ENCODE measurements at regions not wholly inside any gene's neighbourhood (a gene's known extent, or its start where the extent isn't known, plus 50 kb on each side); places are given as distances from the start of the nearest gene placed in this dataset.

DNA sequence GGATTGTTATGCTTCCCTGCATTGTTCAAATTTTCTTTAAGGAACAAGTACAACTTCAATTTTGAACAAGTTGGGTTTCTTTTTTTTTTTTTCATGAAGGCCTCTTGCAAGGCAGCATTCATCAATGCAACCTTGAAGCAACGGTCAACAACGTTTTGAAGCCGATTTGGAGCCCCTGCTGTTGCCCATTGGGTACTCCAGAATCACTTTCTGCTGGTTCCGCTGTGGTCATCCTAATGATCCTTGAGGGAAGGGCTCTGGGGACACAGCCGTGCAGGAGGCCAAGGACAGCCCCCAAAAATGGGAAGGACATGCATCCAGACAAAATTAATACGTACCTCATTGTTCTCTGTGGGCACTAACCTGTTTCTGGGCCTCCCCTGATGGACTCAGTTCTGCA, 84.6 kb upstream of the MGMT start:
- no TSS peak for BruUV-seq (replicated peaks)
- H3K9ac ChIP-seq (replicated peaks; ENCODE audit: extremely low read depth, insufficient read depth, low read length) = no peak overlapping the region
- H3K4me1 ChIP-seq (ENCODE audit: control insufficient read depth, extremely low read depth, insufficient read depth, low read length) = no peaks in the 10 kb centered on the region
- peaks cover 1% of the 10 kb centered on the region for H3K9me3 ChIP-seq (replicated peaks; ENCODE audit: control insufficient read depth, insufficient read depth, low read length)
- DNase-seq (ENCODE audit: low read depth, low spot score) (no peak), FAIRE-seq (no peak)
- CTCF ChIA-PET = no interaction called here
- H3K27ac ChIP-seq (ENCODE audit: insufficient read depth, low read depth, low read length) = no peak overlapping the region
- H2AFZ ChIP-seq (ENCODE audit: low read depth, low read length) = no peak overlapping the region
- POLR2A ChIA-PET = no interaction called here
- H3K9me1 ChIP-seq (replicated peaks; ENCODE audit: control insufficient read depth, extremely low read depth, insufficient read depth, low read length) = no peaks in the 10 kb centered on the region
- H4K20me1 ChIP-seq (replicated peaks; ENCODE audit: control insufficient read depth, extremely low read depth, insufficient read depth, low read length) = no peaks in the 10 kb centered on the region
- intact Hi-C loops (cut with micrococcal nuclease) = no loop called here
- no peaks in the 10 kb centered on the region for H3K36me3 ChIP-seq (ENCODE audit: control insufficient read depth in 2 of 2, extremely low read depth in 1 of 2, insufficient read depth in 2 of 2, low read length in 2 of 2)
- H3K27me3 ChIP-seq (ENCODE audit: control insufficient read depth in 2 of 2, insufficient read depth in 2 of 2, low read length in 2 of 2) = no peaks in the 10 kb centered on the region
- H3K4me3 ChIP-seq (replicated peaks in 1 of 3; ENCODE audit: insufficient read depth in 1 of 3, low read depth in 1 of 3, low read length in 3 of 3) = no peak overlapping the region
- no peaks in the 10 kb centered on the region for H3K79me2 ChIP-seq (ENCODE audit: control insufficient read depth, insufficient read depth, low read length)
- no peak for TF ChIP-seq POLR2AphosphoS5 (IDR thresholded peaks at IDR 0.05; ENCODE audit: insufficient read depth, low read depth, low read length)
- TF ChIP-seq JUN (IDR thresholded peaks at IDR 0.05; ENCODE audit: borderline replicate concordance, insufficient read depth, insufficient read length, low read depth) = no peak
- TF ChIP-seq, protein P1, sequence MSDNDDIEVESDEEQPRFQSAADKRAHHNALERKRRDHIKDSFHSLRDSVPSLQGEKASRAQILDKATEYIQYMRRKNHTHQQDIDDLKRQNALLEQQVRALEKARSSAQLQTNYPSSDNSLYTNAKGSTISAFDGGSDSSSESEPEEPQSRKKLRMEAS (IDR thresholded peaks at IDR 0.05; ENCODE audit: insufficient read depth, insufficient read length) = no peak
- TF ChIP-seq EZH2 (IDR thresholded peaks at IDR 0.05; ENCODE audit: borderline replicate concordance, low read depth, low read length, severe bottlenecking) = no peak
- no peak for TF ChIP-seq FOS (IDR thresholded peaks at IDR 0.05; ENCODE audit: borderline replicate concordance, insufficient read depth, low read length)
- no peak for TF ChIP-seq MYC (IDR thresholded peaks at IDR 0.05; ENCODE audit: low read depth, low read length)
- TF ChIP-seq, protein P2, sequence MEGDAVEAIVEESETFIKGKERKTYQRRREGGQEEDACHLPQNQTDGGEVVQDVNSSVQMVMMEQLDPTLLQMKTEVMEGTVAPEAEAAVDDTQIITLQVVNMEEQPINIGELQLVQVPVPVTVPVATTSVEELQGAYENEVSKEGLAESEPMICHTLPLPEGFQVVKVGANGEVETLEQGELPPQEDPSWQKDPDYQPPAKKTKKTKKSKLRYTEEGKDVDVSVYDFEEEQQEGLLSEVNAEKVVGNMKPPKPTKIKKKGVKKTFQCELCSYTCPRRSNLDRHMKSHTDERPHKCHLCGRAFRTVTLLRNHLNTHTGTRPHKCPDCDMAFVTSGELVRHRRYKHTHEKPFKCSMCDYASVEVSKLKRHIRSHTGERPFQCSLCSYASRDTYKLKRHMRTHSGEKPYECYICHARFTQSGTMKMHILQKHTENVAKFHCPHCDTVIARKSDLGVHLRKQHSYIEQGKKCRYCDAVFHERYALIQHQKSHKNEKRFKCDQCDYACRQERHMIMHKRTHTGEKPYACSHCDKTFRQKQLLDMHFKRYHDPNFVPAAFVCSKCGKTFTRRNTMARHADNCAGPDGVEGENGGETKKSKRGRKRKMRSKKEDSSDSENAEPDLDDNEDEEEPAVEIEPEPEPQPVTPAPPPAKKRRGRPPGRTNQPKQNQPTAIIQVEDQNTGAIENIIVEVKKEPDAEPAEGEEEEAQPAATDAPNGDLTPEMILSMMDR (IDR thresholded peaks at IDR 0.05; ENCODE audit: extremely low read depth in 1 of 2, insufficient read depth in 1 of 2, low read depth in 1 of 2, low read length in 2 of 2) = no peak
- no peak for TF ChIP-seq POLR2A (IDR thresholded peaks at IDR 0.05; ENCODE audit: low read depth, low read length)
- no peak for TF ChIP-seq GATA2 (IDR thresholded peaks at IDR 0.05; ENCODE audit: insufficient read depth, insufficient read length, low read depth, low read length)
- H3K4me2 ChIP-seq (ENCODE audit: insufficient read depth, low read length) = no peak overlapping the region
- dilution Hi-C loops (cut with MboI; ENCODE audit: extremely low pct_ligation_motif_present, low sequenced_read_pairs) = no loop called here
